ENCODE measurements at regions not wholly inside any gene's neighbourhood (a gene's known extent, or its start where the extent isn't known, plus 50 kb on each side); places are given as distances from the start of the nearest gene placed in this dataset.

- TF ChIP-seq CTCF (IDR thresholded peaks at IDR 0.05; ENCODE audit: extremely low read depth in 1 of 2, insufficient read depth in 1 of 2, low read depth in 1 of 2, low read length in 2 of 2) (no peak), EZH2 (IDR thresholded peaks at IDR 0.05; ENCODE audit: borderline replicate concordance, low read depth, low read length, severe bottlenecking) (no peak), POLR2A (IDR thresholded peaks at IDR 0.05; ENCODE audit: low read depth, low read length) (no peak), POLR2AphosphoS5 (IDR thresholded peaks at IDR 0.05; ENCODE audit: insufficient read depth, low read depth, low read length) (no peak), MAX (IDR thresholded peaks at IDR 0.05; ENCODE audit: insufficient read depth, insufficient read length) (no peak), GATA2 (IDR thresholded peaks at IDR 0.05; ENCODE audit: insufficient read depth, insufficient read length, low read depth, low read length) (no peak), JUN (IDR thresholded peaks at IDR 0.05; ENCODE audit: borderline replicate concordance, insufficient read depth, insufficient read length, low read depth) (no peak)
Observed at GRCh38 chr12:115215544-115215943, 531.6 kb upstream of the TBX3 start.

Measured in endothelial cell of umbilical vein (primary cell).